SJSA1 (cell line): ENCODE measurements at regions not wholly inside any gene's neighbourhood (a gene's known extent, or its start where the extent isn't known, plus 50 kb on each side); places are given as distances from the start of the nearest gene placed in this dataset.

Source experiments
- DNase-seq, 2 experiments: peaks; one replicate each; pipeline ENCODE4 v3.0.0-alpha.2; 2015 to 2020; ENCODE audit warnings: low spot score in 2 of 2, low read depth in 1 of 2
- H3K27ac ChIP-seq: fragments of 250-450 bp; sonication (Bioruptor Pico); 2 replicates; pipeline ENCODE4 v1.5.1; 2020; ENCODE audit warnings: mild to moderate bottlenecking, moderate library complexity
- H3K27me3 ChIP-seq: fragments of 250-450 bp; sonication (Bioruptor Pico); replicated peaks from 2 replicates; pipeline ENCODE4 v1.5.1; 2020; ENCODE audit warnings: mild to moderate bottlenecking, moderate library complexity
- H3K36me3 ChIP-seq: fragments of 250-450 bp; sonication (Bioruptor Pico); 2 replicates; pipeline ENCODE4 v1.5.1; 2020; ENCODE audit warnings: mild to moderate bottlenecking
- H3K4me1 ChIP-seq: fragments of 250-450 bp; sonication (Bioruptor Pico); replicated peaks from 2 replicates; pipeline ENCODE4 v1.6.1; 2021; ENCODE audit warnings: mild to moderate bottlenecking
- H3K4me3 ChIP-seq: fragments of 250-450 bp; sonication (Bioruptor Pico); 2 replicates; pipeline ENCODE4 v1.5.1; 2020; ENCODE audit warnings: mild to moderate bottlenecking
- H3K9me3 ChIP-seq: fragments of 250-450 bp; sonication (Bioruptor Pico); replicated peaks from 2 replicates; pipeline ENCODE4 v1.5.1; 2020; ENCODE audit warnings: mild to moderate bottlenecking

- Histone ChIP-seq H3K27me3 (no peaks in the 10 kb centered on the region), H3K4me3 (no peak overlapping the region), H3K4me1 (no peaks in the 10 kb centered on the region)
These were observed 1067.2 kb upstream of the GYPC start for GRCh38 chr2:125588780-125589179.

GRCh38 chr2:125591954-125592353 lies 1064.0 kb upstream of the GYPC start:
- Histone ChIP-seq H3K36me3 (no peaks in the 10 kb centered on the region), H3K4me1 (no peaks in the 10 kb centered on the region)
- no peak for DNase-seq

More at GRCh38 chr2:125588780-125589179, 1067.2 kb upstream of the GYPC start:
- DNase-seq: no peak
- Histone ChIP-seq H3K9me3 (peaks cover 3% of the 10 kb centered on the region; the same call in 1 of the 2 replicates), H3K27ac (no peak overlapping the region), H3K36me3 (no peaks in the 10 kb centered on the region)

GRCh38 chr2:125593036-125593435 lies 1062.9 kb upstream of the GYPC start:
- Histone ChIP-seq H3K27ac (no peak overlapping the region), H3K27me3 (no peaks in the 10 kb centered on the region), H3K4me3 (no peak overlapping the region), H3K9me3 (peaks cover 3% of the 10 kb centered on the region; the same call in 1 of the 2 replicates), H3K36me3 (no peaks in the 10 kb centered on the region), H3K4me1 (no peaks in the 10 kb centered on the region)
- no peak for DNase-seq

More at GRCh38 chr2:125591954-125592353, 1064.0 kb upstream of the GYPC start:
- Histone ChIP-seq H3K9me3 (peaks cover 3% of the 10 kb centered on the region; the same call in 1 of the 2 replicates), H3K27ac (no peak overlapping the region), H3K4me3 (no peak overlapping the region), H3K27me3 (no peaks in the 10 kb centered on the region)

GRCh38 chr2:125596612-125597011 lies 1059.3 kb upstream of the GYPC start:
- H3K9me3 ChIP-seq: no peaks in the 10 kb centered on the region; the same call in 1 of the 2 replicates
- H3K4me3 ChIP-seq: no peak overlapping the region
- no peak for DNase-seq
- H3K27me3 ChIP-seq: no peaks in the 10 kb centered on the region
- no peaks in the 10 kb centered on the region for H3K4me1 ChIP-seq
- H3K27ac ChIP-seq: no peak overlapping the region
- H3K36me3 ChIP-seq: no peaks in the 10 kb centered on the region

- no peaks in the 10 kb centered on the region for H3K4me1 ChIP-seq
- no peak overlapping the region for H3K27ac ChIP-seq
- H3K27me3 ChIP-seq: no peaks in the 10 kb centered on the region
- 0 out of 2 replicates have a peak, but pooled peaks cover 3% of the 10 kb centered on the region for H3K9me3 ChIP-seq
- no peaks in the 10 kb centered on the region for H3K36me3 ChIP-seq
- H3K4me3 ChIP-seq: no peak overlapping the region
- DNase-seq: no peak
These were observed 1040.5 kb upstream of the GYPC start for GRCh38 chr2:125615438-125615837.

DNA sequence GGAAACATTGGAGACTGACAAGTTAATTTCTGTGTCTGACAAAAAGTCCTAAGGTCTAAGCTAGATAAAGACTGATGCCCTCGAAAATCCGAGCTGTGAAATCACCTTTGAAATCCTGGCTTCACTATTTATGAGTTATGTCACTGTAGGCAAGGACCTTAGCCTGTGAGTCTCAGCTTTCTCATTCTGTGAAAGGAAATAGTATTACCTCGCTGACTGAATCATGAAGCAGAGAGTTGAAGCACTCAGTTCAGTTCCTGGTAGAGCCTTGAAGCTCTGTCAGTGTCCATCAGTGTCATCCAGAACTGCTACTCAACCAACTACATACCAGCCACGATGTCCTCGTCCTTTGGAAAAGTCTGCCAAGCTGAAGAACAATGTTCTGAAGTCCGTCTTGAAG lies 1025.6 kb upstream of the GYPC start:
- no peaks in the 10 kb centered on the region for H3K4me1 ChIP-seq
- no peaks in the 10 kb centered on the region for H3K36me3 ChIP-seq
- H3K27ac ChIP-seq: no peak overlapping the region
- DNase-seq: no peak
- no peak overlapping the region for H3K4me3 ChIP-seq
- H3K9me3 ChIP-seq: no peaks in the 10 kb centered on the region; the same call in 1 of the 2 replicates
- H3K27me3 ChIP-seq: no peaks in the 10 kb centered on the region

DNA sequence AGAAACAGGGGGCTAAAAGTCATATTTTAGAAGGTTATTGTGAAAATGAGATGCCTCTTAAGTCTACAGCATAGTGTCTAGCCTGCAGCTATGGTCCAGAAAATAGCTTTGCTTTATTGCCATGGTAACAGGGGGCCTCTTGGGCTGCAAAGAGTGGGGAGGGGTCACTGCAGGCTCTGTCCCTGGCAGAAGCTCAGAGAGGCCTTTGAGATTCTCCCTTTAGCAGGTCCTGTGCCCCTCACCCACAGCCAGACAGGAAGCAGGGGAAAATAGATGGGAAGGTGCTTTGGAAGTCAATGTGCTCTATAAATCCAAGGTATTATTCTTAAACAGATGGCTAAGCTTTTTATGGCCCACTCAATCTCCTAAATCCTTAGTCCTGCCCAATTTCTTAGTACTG lies 1021.3 kb upstream of the GYPC start:
- Histone ChIP-seq H3K36me3 (no peaks in the 10 kb centered on the region), H3K27me3 (no peaks in the 10 kb centered on the region), H3K9me3 (no peaks in the 10 kb centered on the region; the same call in 1 of the 2 replicates), H3K4me3 (no peak overlapping the region), H3K4me1 (no peaks in the 10 kb centered on the region), H3K27ac (no peak overlapping the region)
- no peak for DNase-seq

- Histone ChIP-seq H3K4me3 (no peak overlapping the region), H3K27ac (no peak overlapping the region), H3K27me3 (no peaks in the 10 kb centered on the region), H3K4me1 (no peaks in the 10 kb centered on the region), H3K36me3 (no peaks in the 10 kb centered on the region), H3K9me3 (no peaks in the 10 kb centered on the region; the same call in 1 of the 2 replicates)
- no peak for DNase-seq
These were observed 1017.6 kb upstream of the GYPC start for GRCh38 chr2:125638345-125638744.

DNA sequence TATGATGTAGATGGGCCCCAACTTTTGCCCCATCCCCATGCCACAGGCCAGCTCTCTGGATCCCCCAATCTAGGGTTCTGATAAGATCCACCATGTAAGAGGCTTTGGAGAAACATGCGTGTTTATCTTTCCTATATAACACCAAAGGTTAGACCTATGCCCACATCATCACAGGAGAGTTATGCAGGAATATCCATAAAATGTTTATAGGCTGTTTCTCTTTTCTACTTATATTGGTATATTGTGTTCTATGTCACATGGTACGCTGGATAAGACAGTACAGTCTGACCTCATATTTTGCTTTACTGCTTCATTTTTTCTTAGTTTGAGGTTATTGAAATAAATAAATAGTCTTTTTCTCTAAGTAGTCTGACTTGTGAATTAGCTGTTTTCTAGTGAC lies 1013.9 kb upstream of the GYPC start:
- Histone ChIP-seq H3K27me3 (no peaks in the 10 kb centered on the region), H3K9me3 (no peaks in the 10 kb centered on the region), H3K4me3 (no peak overlapping the region), H3K36me3 (no peaks in the 10 kb centered on the region), H3K4me1 (no peaks in the 10 kb centered on the region), H3K27ac (no peak overlapping the region)
- DNase-seq: no peak

GRCh38 chr2:125643128-125643527 lies 1012.8 kb upstream of the GYPC start:
- Histone ChIP-seq H3K9me3 (no peaks in the 10 kb centered on the region; the same call in 1 of the 2 replicates), H3K4me3 (no peak overlapping the region), H3K4me1 (no peaks in the 10 kb centered on the region), H3K27me3 (no peaks in the 10 kb centered on the region), H3K27ac (no peak overlapping the region), H3K36me3 (no peaks in the 10 kb centered on the region)
- no peak for DNase-seq

GRCh38 chr2:125643585-125643984 lies 1012.4 kb upstream of the GYPC start:
- no peak overlapping the region for H3K4me3 ChIP-seq
- no peak for DNase-seq
- no peaks in the 10 kb centered on the region; the same call in 1 of the 2 replicates for H3K9me3 ChIP-seq
- H3K36me3 ChIP-seq: no peaks in the 10 kb centered on the region
- H3K27me3 ChIP-seq: no peaks in the 10 kb centered on the region
- no peak overlapping the region for H3K27ac ChIP-seq
- H3K4me1 ChIP-seq: no peaks in the 10 kb centered on the region

- no peak for DNase-seq
- Histone ChIP-seq H3K27me3 (no peaks in the 10 kb centered on the region), H3K27ac (no peak overlapping the region), H3K4me3 (no peak overlapping the region), H3K9me3 (no peaks in the 10 kb centered on the region; the same call in 1 of the 2 replicates), H3K4me1 (no peaks in the 10 kb centered on the region), H3K36me3 (no peaks in the 10 kb centered on the region)
These were observed 1011.7 kb upstream of the GYPC start for GRCh38 chr2:125644257-125644656.

DNA sequence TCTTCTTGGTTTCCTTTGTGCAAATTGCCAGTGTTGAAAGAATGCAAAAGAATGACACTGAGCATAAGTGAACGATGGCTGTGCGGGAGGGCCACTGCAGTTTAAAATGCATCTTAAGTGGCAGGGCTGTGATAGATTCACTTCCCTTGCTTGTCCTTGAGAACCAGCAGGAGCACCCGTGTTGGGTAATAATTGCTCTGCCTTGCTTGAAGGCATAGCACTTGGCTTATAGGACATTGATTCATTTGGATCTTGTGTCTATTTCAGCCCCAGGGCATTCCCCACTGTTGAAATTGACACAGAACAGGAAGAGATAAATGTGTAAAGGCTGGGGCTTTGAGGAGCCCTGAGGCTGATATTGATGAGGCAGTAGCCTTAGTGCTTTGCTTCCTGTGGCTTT lies 1003.7 kb upstream of the GYPC start:
- no peak overlapping the region for H3K4me3 ChIP-seq
- no peak for DNase-seq
- no peak overlapping the region for H3K27ac ChIP-seq
- no peaks in the 10 kb centered on the region for H3K4me1 ChIP-seq
- no peaks in the 10 kb centered on the region; the same call in 1 of the 2 replicates for H3K9me3 ChIP-seq
- H3K27me3 ChIP-seq: no peaks in the 10 kb centered on the region
- no peaks in the 10 kb centered on the region for H3K36me3 ChIP-seq

GRCh38 chr2:125654226-125654625 lies 1001.7 kb upstream of the GYPC start:
- Histone ChIP-seq H3K27me3 (no peaks in the 10 kb centered on the region), H3K9me3 (no peaks in the 10 kb centered on the region; the same call in 1 of the 2 replicates), H3K4me3 (no peak overlapping the region), H3K4me1 (no peaks in the 10 kb centered on the region), H3K36me3 (no peaks in the 10 kb centered on the region), H3K27ac (no peak overlapping the region)
- DNase-seq: no peak

- H3K36me3 ChIP-seq: no peaks in the 10 kb centered on the region
- DNase-seq: no peak
- no peak overlapping the region for H3K27ac ChIP-seq
- H3K27me3 ChIP-seq: no peaks in the 10 kb centered on the region
- H3K4me3 ChIP-seq: no peak overlapping the region
- H3K4me1 ChIP-seq: no peaks in the 10 kb centered on the region
- no peaks in the 10 kb centered on the region; the same call in 1 of the 2 replicates for H3K9me3 ChIP-seq
These were observed 999.8 kb upstream of the GYPC start for GRCh38 chr2:125656190-125656589.
